Activated CD4-positive, alpha-beta T cell treated with anti-CD3 and anti-CD28 coated beads, Interleukin-2, amount 50 U/mL, for 1 hour (primary cell): ENCODE measurements at regions not wholly inside any gene's neighbourhood (a gene's known extent, or its start where the extent isn't known, plus 50 kb on each side); places are given as distances from the start of the nearest gene placed in this dataset.
"Not testable (repeated sequence)": the region's sequence is repeated elsewhere in the genome, so short reads cannot be mapped to it uniquely, and the experiment has no call there.

Experiments
- DNase-seq: peaks from one replicate; pipeline ENCODE4 v3.0.0-alpha.2; 2020

GRCh38 chr12:131464081-131464480, 246.8 kb upstream of the SFSWAP start:
- DNase-seq = no peak

- DNase-seq = no peak
These were observed 244.6 kb upstream of the SFSWAP start for GRCh38 chr12:131466306-131466705.

GRCh38 chr12:131466932-131467331, 244.0 kb upstream of the SFSWAP start:
- DNase-seq = no peak

GRCh38 chr12:131468206-131468605, 242.7 kb upstream of the SFSWAP start:
- no peak for DNase-seq

- not testable (repeated sequence) for DNase-seq
These were observed 240.9 kb upstream of the SFSWAP start for GRCh38 chr12:131469945-131470344.

GRCh38 chr12:131471271-131471905, 239.5 kb upstream of the SFSWAP start:
- no peak for DNase-seq

GRCh38 chr12:131471946-131472732, 238.8 kb upstream of the SFSWAP start:
- no peak for DNase-seq

- no peak for DNase-seq
These were observed 237.6 kb upstream of the SFSWAP start for GRCh38 chr12:131473261-131473660.

GRCh38 chr12:131473741-131474709, 236.9 kb upstream of the SFSWAP start:
- no peak for DNase-seq

- not testable (repeated sequence) for DNase-seq
These were observed 235.9 kb upstream of the SFSWAP start for GRCh38 chr12:131475012-131475411.

GRCh38 chr12:131477613-131478012, 233.3 kb upstream of the SFSWAP start:
- no peak for DNase-seq

GRCh38 chr12:131478468-131478867, 232.4 kb upstream of the SFSWAP start:
- no peak for DNase-seq

- DNase-seq = no peak
These were observed 228.7 kb upstream of the SFSWAP start for GRCh38 chr12:131482199-131482598.

GRCh38 chr12:131482686-131483085, 228.2 kb upstream of the SFSWAP start:
- no peak for DNase-seq

GRCh38 chr12:131486451-131487230, 224.2 kb upstream of the SFSWAP start:
- no peak for DNase-seq

- DNase-seq = no peak
These were observed 223.3 kb upstream of the SFSWAP start for GRCh38 chr12:131487388-131488124.

- no peak for DNase-seq
These were observed 221.2 kb upstream of the SFSWAP start for GRCh38 chr12:131489718-131490117.

GRCh38 chr12:131491155-131491554, 219.7 kb upstream of the SFSWAP start:
- DNase-seq = no peak

GRCh38 chr12:131491916-131492490, 218.9 kb upstream of the SFSWAP start:
- no peak for DNase-seq

GRCh38 chr12:131493068-131493826, 217.6 kb upstream of the SFSWAP start:
- DNase-seq = no peak

- no peak for DNase-seq
These were observed 216.7 kb upstream of the SFSWAP start for GRCh38 chr12:131494216-131494615.
